Fibroblast of lung (primary cell): ENCODE measurements at regions not wholly inside any gene's neighbourhood (a gene's known extent, or its start where the extent isn't known, plus 50 kb on each side); places are given as distances from the start of the nearest gene placed in this dataset.

Experiments
- DNase-seq, 2 donors: peaks; one replicate each; pipeline versions ENCODE4 v3.0.0 to v3.0.0-alpha.2; 2010; ENCODE audit warnings: low read depth in 2 of 2
- H2AFZ ChIP-seq: 2 replicates; pipeline ENCODE4 v1.5.1; 2012; ENCODE audit warnings: low read length, control low read depth, inconsistent platforms
- H3K27ac ChIP-seq: 2 replicates; pipeline ENCODE4 v1.5.1; 2011; ENCODE audit warnings: low read length, control low read depth; ENCODE audit not compliant: insufficient read depth
- H3K27me3 ChIP-seq: 2 replicates; pipeline ENCODE4 v1.5.1; 2011; ENCODE audit warnings: mild to moderate bottlenecking, low read length; ENCODE audit not compliant: control insufficient read depth, insufficient read depth
- H3K36me3 ChIP-seq: 2 replicates; pipeline ENCODE4 v1.5.1; 2011; ENCODE audit warnings: low read length; ENCODE audit not compliant: control insufficient read depth, insufficient read depth
- H3K4me1 ChIP-seq: 2 replicates; pipeline ENCODE4 v1.5.1; 2011; ENCODE audit warnings: low read length; ENCODE audit not compliant: control insufficient read depth, insufficient read depth; ENCODE audit errors: extremely low read depth
- H3K4me2 ChIP-seq: 2 replicates; pipeline ENCODE4 v1.5.1; 2011; ENCODE audit warnings: low read length, control low read depth; ENCODE audit not compliant: insufficient read depth; ENCODE audit errors: extremely low read depth
- H3K4me3 ChIP-seq, 4 experiments: fragments of 200-600 bp in 1 of 4; sonication (generic) in 1 of 4; replicated peaks in 1 of 4; 2 replicates each; pipeline ENCODE4 v1.5.1; 2011 to 2016; ENCODE audit warnings: low read length in 4 of 4, low read depth in 3 of 4, mild to moderate bottlenecking in 3 of 4, control low read depth in 2 of 4, inconsistent platforms in 1 of 4, mixed read lengths in 1 of 4; ENCODE audit not compliant: insufficient read depth in 1 of 4; ENCODE audit errors: control extremely low read depth in 1 of 4
- H3K79me2 ChIP-seq: 2 replicates; pipeline ENCODE4 v1.5.1; 2012; ENCODE audit warnings: mild to moderate bottlenecking, low read length, inconsistent platforms; ENCODE audit not compliant: control insufficient read depth, insufficient read depth
- H3K9ac ChIP-seq: 2 replicates; pipeline ENCODE4 v1.5.1; 2011; ENCODE audit warnings: mild to moderate bottlenecking, low read length, control low read depth; ENCODE audit not compliant: insufficient read depth
- H3K9me3 ChIP-seq: 2 replicates; pipeline ENCODE4 v1.5.1; 2012; ENCODE audit warnings: low read depth, low read length; ENCODE audit not compliant: control insufficient read depth, insufficient read depth
- H4K20me1 ChIP-seq: 2 replicates; pipeline ENCODE4 v1.5.1; 2011; ENCODE audit warnings: low read length; ENCODE audit not compliant: control insufficient read depth, insufficient read depth; ENCODE audit errors: extremely low read depth
- CTCF ChIP-seq, 2 donors: IDR thresholded peaks in 1 of 2; conservative IDR thresholded peaks in 1 of 2; 1 replicate in 1 of 2; 2 replicates in 1 of 2; pipeline ENCODE4 v1.5.1; 2011 to 2012; ENCODE audit warnings: low read length in 2 of 2, control low read depth in 1 of 2, inconsistent platforms in 1 of 2, low read depth in 1 of 2, mild to moderate bottlenecking in 1 of 2
- EZH2 ChIP-seq: IDR thresholded peaks from 2 replicates; pipeline ENCODE4 v1.5.1; 2012; ENCODE audit warnings: low read length, control low read depth, mild to moderate bottlenecking; ENCODE audit errors: missing control alignments

DNA sequence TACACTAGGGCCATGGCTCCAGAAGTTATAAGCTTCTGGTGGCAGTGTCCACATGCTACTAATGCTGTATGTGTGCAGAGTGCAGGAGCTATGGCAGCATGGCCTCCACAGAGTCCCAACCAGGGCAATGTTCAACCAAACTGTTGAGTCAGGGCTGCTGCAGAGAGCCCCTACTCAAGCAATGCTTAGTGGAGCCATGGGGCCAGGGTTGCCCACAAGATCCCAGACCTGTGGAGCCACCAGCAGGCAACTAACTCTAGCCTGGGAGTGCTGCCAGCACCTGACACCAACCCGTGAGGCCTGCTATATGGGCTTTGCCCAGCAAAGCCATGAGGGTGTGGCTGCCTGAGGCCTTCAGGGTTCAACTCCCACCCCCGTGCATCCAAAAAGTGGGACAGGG lies 655.2 kb downstream of the TBC1D22A start:
- no peak overlapping the region for H3K4me2 ChIP-seq
- no peak overlapping the region for H3K9ac ChIP-seq
- no peak for DNase-seq
- TF ChIP-seq EZH2, result no peak
- TF ChIP-seq CTCF (conservative IDR thresholded peaks at IDR 0.05 in 1 of 2, IDR thresholded peaks at IDR 0.05 in 1 of 2; ENCODE audit: low read depth in 1 of 2, low read length in 2 of 2), result no peak
- H3K27me3 ChIP-seq, result no peaks in the 10 kb centered on the region
- H3K4me3 ChIP-seq, result no peak overlapping the region
- no peaks in the 10 kb centered on the region for H3K36me3 ChIP-seq
- no peak overlapping the region for H2AFZ ChIP-seq
- no peaks in the 10 kb centered on the region for H4K20me1 ChIP-seq
- no peak overlapping the region for H3K27ac ChIP-seq
- H3K9me3 ChIP-seq, result no peaks in the 10 kb centered on the region
- no peaks in the 10 kb centered on the region for H3K79me2 ChIP-seq
- no peaks in the 10 kb centered on the region for H3K4me1 ChIP-seq

DNA sequence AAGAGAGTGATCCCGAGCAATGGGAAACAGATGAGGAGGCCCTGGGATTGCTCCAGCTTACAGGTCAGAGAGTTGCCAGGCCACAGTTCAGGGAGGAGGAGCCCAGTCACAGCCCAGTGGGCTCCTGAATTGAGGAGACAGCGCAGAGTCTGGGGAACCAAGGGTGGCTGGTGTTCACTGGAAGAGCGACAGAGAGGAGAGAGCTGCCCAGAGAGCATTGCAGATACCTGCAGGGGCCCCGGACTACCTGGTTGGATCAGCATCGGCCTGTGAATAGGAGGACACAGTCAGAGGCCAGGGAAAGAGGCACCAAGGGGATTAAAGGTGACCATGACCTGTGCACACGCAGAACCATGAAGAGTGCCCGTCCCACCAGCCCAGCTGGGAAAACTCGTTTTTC lies 648.6 kb downstream of the TBC1D22A start:
- Histone ChIP-seq H3K9ac (no peak overlapping the region), H3K79me2 (no peaks in the 10 kb centered on the region), H3K36me3 (no peaks in the 10 kb centered on the region), H3K4me3 (no peak overlapping the region), H3K27ac (no peak overlapping the region), H2AFZ (no peak overlapping the region), H4K20me1 (no peaks in the 10 kb centered on the region), H3K27me3 (no peaks in the 10 kb centered on the region), H3K4me1 (no peaks in the 10 kb centered on the region), H3K9me3 (no peaks in the 10 kb centered on the region), H3K4me2 (no peak overlapping the region)
- no peak for TF ChIP-seq EZH2
- TF ChIP-seq CTCF (conservative IDR thresholded peaks at IDR 0.05 in 1 of 2, IDR thresholded peaks at IDR 0.05 in 1 of 2; ENCODE audit: low read depth in 1 of 2, low read length in 2 of 2), result no peak
- DNase-seq, result no peak

DNA sequence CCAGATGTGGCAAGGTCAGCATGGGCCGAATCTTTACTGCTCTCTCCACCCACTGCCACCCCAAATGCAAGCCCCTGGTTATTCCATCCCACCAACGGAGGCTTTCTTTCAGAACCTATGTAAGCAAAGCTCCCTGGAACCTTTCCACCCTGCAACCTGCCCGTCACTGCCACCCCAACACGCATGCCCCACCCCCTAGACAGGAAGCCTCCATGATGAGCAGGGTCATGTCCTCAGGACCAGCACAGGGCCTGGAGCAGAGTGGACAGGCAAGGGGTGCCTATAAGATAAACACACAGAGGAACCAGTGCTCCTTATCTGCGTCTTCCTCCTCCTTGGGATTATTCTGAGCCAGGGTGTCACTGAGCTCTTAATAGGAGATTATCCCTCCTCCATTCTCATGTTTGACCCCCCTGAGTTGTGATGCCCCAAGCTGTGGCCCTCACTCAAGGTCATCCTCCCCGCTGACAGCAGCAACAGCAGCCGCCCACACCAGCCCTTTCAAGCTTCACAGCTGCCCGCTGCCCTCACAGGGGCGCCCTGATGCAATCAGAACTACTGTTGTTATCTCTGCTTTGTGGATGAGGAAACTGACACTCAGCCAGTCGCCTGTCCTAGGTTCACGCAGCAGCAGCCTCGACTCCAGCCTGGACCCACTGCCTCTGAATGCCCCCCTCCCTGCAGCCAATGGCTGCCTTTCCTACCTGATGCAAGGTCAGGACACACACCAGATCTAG lies 647.3 kb downstream of the TBC1D22A start:
- H3K9me3 ChIP-seq, result no peaks in the 10 kb centered on the region
- H3K27me3 ChIP-seq, result no peaks in the 10 kb centered on the region
- H3K4me3 ChIP-seq, result no peak overlapping the region
- H2AFZ ChIP-seq, result no peak overlapping the region
- DNase-seq, result no peak
- no peaks in the 10 kb centered on the region for H4K20me1 ChIP-seq
- no peak for TF ChIP-seq CTCF (conservative IDR thresholded peaks at IDR 0.05 in 1 of 2, IDR thresholded peaks at IDR 0.05 in 1 of 2; ENCODE audit: low read depth in 1 of 2, low read length in 2 of 2)
- TF ChIP-seq EZH2, result no peak
- no peak overlapping the region for H3K9ac ChIP-seq
- no peaks in the 10 kb centered on the region for H3K4me1 ChIP-seq
- no peaks in the 10 kb centered on the region for H3K36me3 ChIP-seq
- H3K27ac ChIP-seq, result no peak overlapping the region
- no peaks in the 10 kb centered on the region for H3K79me2 ChIP-seq
- H3K4me2 ChIP-seq, result no peak overlapping the region
